Inflammatory macrophage treated with lipopolysaccharide for 1 hour (primary cell): ENCODE measurements at regions not wholly inside any gene's neighbourhood (a gene's known extent, or its start where the extent isn't known, plus 50 kb on each side); places are given as distances from the start of the nearest gene placed in this dataset.

Experiments
- DNase-seq, 2 donors: peaks; one replicate each; pipeline ENCODE4 v3.0.0-alpha.2; 2020 to 2022

GRCh38 chr5:51944500-51945125, 561.4 kb downstream of the ISL1 start:
- no peak for DNase-seq

DNA sequence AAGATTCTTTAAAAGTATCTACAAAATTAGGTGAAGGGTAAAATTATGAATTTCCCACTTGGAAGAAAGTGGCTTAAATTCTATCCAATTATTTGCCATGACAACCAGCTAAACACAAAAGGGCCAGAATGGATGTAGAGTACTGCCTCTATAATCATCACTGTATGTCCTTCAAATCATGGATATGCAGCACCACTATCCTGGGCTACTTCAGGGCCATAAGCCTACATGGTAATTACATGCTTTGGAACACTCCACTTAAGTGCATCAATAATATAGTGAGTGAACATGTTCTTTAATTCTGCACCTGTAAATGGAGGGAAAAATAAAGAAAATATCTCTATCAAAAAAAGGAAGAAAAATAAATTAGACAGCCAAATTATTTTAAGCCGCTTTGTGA, 575.2 kb downstream of the ISL1 start:
- no peak for DNase-seq

- DNase-seq = no peak
These were observed 577.4 kb downstream of the ISL1 start for GRCh38 chr5:51960617-51961121.

- no peak for DNase-seq
These were observed 577.9 kb downstream of the ISL1 start for GRCh38 chr5:51961154-51961562.

DNA sequence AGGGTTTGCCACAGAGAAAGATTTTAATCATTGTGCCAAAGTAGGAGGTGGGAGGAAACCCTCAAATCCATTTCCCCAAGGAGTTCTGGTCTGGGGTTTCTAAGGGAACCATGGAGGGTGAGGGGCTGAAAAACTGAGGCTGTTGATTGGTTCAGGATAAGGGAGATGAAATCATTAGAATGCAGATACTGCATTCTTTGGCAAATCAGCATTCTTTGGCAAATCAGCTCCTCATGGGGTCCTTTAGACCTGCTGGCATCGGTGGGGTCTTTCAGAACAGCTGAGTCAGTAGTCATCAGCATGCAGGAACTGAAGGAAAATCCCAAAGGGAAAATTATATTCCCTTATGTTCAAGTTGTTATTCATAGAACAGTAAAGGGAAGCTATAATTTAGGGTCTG, 585.5 kb downstream of the ISL1 start:
- no peak for DNase-seq

DNA sequence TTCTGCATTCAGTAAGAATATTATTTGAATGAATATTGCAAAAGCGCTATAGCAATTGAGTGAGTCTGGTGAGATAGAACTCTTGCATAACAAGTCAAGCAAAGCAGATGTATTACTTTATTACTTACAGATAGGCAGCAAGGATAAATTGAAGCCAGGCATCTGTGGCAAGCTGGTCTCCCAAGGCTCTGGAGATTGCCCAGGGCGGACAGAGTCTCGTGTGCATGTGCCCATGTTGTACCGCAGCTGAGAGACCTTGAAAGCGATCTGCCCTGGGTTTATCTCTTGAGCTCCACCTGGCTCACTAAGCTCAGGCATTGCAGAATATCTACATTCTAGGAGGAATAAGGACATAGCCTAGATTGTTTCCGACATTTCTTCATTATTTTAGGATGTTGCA, 591.6 kb downstream of the ISL1 start:
- DNase-seq = no peak

DNA sequence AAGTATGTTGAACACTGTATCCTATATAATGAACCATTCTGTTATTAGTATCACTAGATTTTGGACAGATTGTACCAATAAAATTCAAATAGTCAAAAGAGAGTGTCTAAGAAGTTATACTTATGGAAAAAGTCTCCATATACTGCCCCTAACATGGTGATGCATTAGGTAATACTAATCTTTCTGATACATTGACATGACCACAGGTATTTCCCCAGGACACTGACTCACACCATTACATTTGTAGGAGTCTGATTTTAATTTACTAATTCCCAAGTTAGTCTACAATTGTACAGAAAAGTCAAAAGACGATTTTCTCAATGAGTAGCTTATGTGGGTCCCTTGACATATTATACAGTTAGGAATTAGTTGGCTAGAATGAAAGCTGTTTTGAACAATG, 593.8 kb downstream of the ISL1 start:
- DNase-seq = no peak

GRCh38 chr5:51983161-51983560, 599.9 kb downstream of the ISL1 start:
- DNase-seq = no peak

GRCh38 chr5:51986733-51987132, 603.5 kb downstream of the ISL1 start:
- no peak for DNase-seq

GRCh38 chr5:51987239-51987638, 604.0 kb downstream of the ISL1 start:
- DNase-seq = no peak

- DNase-seq = no peak
These were observed 604.5 kb downstream of the ISL1 start for GRCh38 chr5:51987669-51988209.

DNA sequence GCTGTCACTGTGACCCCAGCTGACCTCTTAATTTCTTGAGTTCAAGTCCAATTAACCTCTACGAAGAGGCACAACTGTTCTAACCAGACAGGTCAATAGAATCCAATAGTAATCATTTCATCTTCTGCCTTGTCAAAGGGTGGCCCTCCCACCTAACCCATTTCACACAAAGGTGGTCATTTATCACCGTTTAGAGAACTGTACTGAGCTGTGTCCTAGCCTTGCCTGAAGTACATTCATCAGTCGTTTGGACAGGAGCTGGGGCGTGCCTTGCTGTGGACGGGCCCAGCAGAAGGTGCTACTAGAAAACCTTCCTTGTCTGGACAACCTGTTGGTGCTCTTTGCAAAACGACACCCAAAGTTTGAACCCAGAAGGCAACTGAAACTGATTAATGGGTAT, 605.4 kb downstream of the ISL1 start:
- no peak for DNase-seq

DNA sequence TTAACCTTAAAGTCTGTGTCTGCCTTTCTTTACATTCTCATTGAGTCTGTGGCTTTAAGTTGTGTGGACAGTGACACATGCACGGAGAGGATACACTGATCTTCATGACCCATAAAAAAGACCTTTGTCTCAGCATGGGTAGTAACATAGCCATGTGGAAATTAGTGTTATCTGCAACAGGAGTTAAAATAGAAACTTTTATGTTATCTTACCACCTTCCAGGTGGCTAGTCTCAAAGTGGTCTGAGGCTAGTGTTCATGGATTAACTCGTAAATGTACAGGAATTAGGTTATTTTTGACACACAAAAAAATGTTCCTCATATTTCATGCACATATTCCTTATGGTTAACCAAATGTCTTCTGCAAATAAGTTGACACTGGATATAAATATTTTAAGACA, 607.0 kb downstream of the ISL1 start:
- no peak for DNase-seq

- DNase-seq = no peak
These were observed 607.5 kb downstream of the ISL1 start for GRCh38 chr5:51990661-51991180.

DNA sequence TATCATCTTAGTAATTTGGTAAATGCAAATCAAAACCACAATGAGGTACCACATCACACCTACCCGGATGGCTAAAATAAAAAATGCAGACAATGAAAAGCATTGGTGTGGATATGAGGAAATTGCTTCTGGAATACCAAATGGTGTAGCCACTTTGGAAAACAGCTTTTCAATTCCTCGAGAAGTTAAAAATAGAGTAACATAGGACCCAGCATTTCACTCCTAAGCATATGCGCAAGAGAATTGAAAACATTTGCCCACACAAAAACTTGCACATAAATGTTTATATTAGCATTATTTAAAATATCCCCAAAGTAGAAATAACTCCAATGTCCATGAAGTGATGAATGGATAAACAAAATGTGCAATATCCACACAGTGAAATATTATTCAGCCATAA, 608.7 kb downstream of the ISL1 start:
- no peak for DNase-seq

DNA sequence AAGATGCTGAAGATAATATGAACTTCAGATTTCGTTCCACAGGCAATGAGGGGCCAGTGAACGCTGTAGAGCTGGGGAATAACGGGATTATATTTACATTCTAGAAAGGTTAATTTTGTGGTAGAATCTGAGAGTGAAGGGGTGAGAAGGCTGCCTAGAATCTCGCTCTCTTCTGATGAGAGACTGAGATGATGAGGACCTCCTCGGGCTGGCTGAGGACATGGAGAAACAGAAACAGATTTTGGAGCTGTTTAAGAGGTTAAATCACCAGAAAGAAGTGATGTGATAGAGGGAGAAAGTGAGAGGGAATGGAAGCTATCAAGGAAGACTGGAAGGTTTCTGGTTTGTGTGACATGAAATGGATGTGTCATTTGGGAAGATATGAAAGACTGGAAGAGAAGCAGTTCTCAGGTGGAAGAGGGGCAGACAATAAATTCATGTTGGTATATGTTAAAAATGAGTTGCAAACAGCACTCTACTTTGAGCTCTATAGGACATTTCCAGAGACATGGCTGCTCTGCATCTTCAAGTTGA, 612.6 kb downstream of the ISL1 start:
- DNase-seq = no peak

GRCh38 chr5:51996356-51996861, 613.2 kb downstream of the ISL1 start:
- no peak for DNase-seq

DNA sequence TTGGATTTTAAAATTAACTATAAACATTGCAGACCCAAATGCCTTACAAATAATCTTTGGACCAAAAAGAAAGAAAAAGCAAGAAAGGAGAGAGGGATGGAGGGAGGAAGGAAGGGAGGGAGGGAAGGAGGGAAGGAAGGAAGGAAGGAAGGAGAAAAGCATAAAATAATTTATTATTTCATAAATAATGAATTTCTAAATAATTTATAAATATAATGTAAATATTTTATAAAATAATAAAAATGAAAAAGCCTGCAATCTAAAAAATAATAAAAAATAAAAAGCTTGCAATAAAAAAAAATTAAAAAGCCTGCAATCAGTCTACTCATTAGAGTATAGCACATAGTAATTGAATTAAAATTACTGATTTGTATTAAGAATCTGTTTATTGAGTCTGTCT, 614.3 kb downstream of the ISL1 start:
- no peak for DNase-seq

DNA sequence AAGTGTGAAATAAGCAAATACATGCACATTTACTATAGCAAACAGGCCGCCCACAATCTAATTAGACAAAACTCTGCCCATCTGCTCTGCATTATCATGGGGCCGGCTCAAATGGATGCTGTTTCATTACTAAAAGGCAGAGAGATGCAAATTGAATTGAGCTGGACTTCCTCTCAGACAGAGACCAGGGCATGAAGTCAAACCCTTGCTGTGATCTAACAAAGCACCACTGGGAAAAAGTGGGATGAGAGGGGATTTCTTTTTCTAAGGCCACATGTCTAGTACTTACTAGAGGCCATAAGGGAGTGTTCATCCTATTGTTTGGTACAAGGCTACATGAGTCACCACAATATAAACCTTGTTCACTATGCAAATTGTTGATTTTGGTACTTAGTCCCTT, 614.7 kb downstream of the ISL1 start:
- DNase-seq = no peak

- DNase-seq = peak in 1 of 2 donors; percentile 4
These were observed 624.1 kb downstream of the ISL1 start for GRCh38 chr5:52007230-52007858.

DNA sequence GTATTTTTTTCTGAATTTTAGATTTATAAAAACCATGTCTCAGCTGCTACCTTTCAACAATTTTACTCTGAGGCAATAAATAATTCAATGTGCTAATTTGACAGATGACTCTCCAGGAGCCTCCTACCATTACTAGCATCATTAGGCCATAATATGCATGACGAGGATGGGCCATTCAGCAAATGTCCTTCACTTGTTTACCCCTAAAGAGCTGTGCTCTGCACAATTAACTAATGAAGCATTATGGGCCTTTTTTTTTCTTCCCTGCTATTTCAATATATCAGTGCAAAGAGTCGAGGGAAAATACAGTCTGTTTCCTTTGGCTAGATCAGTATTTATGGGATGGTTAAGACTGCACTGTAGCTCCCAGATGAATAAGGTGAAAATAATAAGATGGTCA, 627.2 kb downstream of the ISL1 start:
- no peak for DNase-seq

DNA sequence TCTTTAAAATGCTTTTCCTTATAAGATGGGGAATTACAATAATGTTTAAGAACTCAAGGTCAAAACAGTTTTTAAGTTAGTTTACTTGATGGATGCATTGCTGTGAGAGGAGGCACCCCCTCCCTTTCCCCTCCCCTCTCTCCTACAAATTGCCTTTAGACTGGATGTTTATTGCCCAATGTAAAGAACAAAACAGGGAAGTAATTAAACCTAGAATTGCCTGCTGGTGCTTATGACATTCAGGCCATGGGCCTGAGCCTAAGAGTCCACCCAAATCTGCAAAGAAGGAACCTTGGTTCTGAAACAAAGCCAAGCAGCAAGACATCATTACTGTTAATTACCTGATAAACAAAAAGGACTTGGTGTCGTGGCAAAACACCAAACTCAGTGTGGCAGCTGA, 630.3 kb downstream of the ISL1 start:
- no peak for DNase-seq

DNA sequence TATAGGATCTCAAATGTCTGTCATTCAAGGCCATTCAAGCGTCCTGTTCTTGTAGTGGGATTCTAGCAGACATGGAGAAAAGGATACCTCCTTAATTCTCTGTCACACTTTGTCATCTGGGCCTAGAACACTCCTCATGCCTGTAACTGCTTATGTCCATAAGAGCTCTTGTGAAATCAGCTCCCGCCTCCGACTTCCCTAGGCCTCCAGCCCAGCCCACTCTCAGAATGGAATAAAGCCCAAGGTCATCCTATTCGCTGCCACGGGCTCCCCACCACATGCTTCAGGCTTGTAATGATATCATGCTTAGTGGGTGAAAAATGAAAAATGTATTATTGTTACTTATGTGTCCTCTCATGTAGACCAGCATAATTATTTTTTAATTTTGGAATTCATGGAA, 632.5 kb downstream of the ISL1 start:
- peak in 1 of 2 donors; percentile 15 for DNase-seq

DNA sequence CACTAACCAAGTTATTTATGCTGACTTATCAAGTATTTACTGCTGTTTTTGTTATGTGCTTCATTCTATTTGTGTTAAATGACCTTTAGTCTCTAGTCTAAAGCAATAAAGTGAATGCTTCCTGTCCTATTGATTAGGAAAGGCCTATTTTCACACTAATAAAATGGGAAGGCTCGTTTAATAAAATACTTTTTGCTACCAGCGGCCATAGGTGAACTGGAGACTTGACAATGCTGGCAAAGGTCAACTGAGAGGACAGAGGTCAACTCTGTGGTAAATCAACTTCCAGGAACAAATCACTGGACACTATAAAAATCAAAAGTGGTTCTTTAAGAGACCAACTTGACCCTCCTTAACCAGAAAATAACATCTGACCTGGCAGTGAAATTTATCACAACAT, 634.3 kb downstream of the ISL1 start:
- DNase-seq = no peak
